Activated effector memory CD4-positive, alpha-beta T cell treated with Interleukin-2 at 50 U/mL for 16 hours (primary cell): ENCODE measurements at regions not wholly inside any gene's neighbourhood (a gene's known extent, or its start where the extent isn't known, plus 50 kb on each side); places are given as distances from the start of the nearest gene placed in this dataset.
A peak's percentile ranks its signal among the peaks of the same experiment; 100 is the strongest.
"Not testable (repeated sequence)": the region's sequence is repeated elsewhere in the genome, so short reads cannot be mapped to it uniquely, and the experiment has no call there.

Experiments
- DNase-seq: peaks from one replicate; pipeline ENCODE4 v3.0.0-alpha.2; 2020

- DNase-seq: no peak
Observed at GRCh38 chr5:15012061-15012460, 140.5 kb upstream of the ANKH start.

- no peak for DNase-seq
Observed at GRCh38 chr5:15010936-15011335, 139.4 kb upstream of the ANKH start.

GRCh38 chr5:15009420-15009819, 137.8 kb upstream of the ANKH start:
- no peak for DNase-seq

- no peak for DNase-seq
Observed at GRCh38 chr5:15008921-15009320, 137.3 kb upstream of the ANKH start.

- DNase-seq: no peak
Observed at GRCh38 chr5:15008476-15008875, 136.9 kb upstream of the ANKH start.

- DNase-seq: no peak
Observed at GRCh38 chr5:15007646-15008045, 136.1 kb upstream of the ANKH start.

- DNase-seq: no peak
Observed at GRCh38 chr5:15004506-15004905, 132.9 kb upstream of the ANKH start.

GRCh38 chr5:15003511-15003920, 131.9 kb upstream of the ANKH start:
- peak; percentile 38 for DNase-seq

GRCh38 chr5:15002791-15003190, 131.2 kb upstream of the ANKH start:
- no peak for DNase-seq

GRCh38 chr5:15002173-15002572, 130.6 kb upstream of the ANKH start:
- no peak for DNase-seq

GRCh38 chr5:15001517-15001916, 129.9 kb upstream of the ANKH start:
- no peak for DNase-seq

GRCh38 chr5:14998491-14998890, 126.9 kb upstream of the ANKH start:
- DNase-seq: no peak

- no peak for DNase-seq
Observed at GRCh38 chr5:14996997-14997396, 125.4 kb upstream of the ANKH start.

- no peak for DNase-seq
Observed at GRCh38 chr5:14995229-14995628, 123.7 kb upstream of the ANKH start.

GRCh38 chr5:14993459-14994133, 122.0 kb upstream of the ANKH start:
- not testable (repeated sequence) for DNase-seq

GRCh38 chr5:14992751-14993458, 121.3 kb upstream of the ANKH start:
- peak; percentile 24 for DNase-seq

- no peak for DNase-seq
Observed at GRCh38 chr5:14988223-14988622, 116.6 kb upstream of the ANKH start.

- DNase-seq: no peak
Observed at GRCh38 chr5:14986413-14986812, 114.8 kb upstream of the ANKH start.

- no peak for DNase-seq
Observed at GRCh38 chr5:14983666-14984441, 112.3 kb upstream of the ANKH start.

- no peak for DNase-seq
Observed at GRCh38 chr5:14980698-14981097, 109.1 kb upstream of the ANKH start.

- DNase-seq: no peak
Observed at GRCh38 chr5:14977058-14977685, 105.6 kb upstream of the ANKH start.

- no peak for DNase-seq
Observed at GRCh38 chr5:14976486-14976885, 104.9 kb upstream of the ANKH start.

GRCh38 chr5:14971873-14972272, 100.3 kb upstream of the ANKH start:
- no peak for DNase-seq
